Keratinocyte (primary cell): ENCODE measurements at regions not wholly inside any gene's neighbourhood (a gene's known extent, or its start where the extent isn't known, plus 50 kb on each side); places are given as distances from the start of the nearest gene placed in this dataset.

Source experiments
- DNase-seq: peaks from one replicate; pipeline ENCODE4 v3.0.0-alpha.2; 2011; ENCODE audit warnings: low read depth, missing footprints, low spot score
- FAIRE-seq: peaks from 2 replicates; lab custom pipeline; 2011; peaks lifted over from hg19 to GRCh38; lab: Jason Lieb, UNC
- H2AFZ ChIP-seq: 2 replicates; pipeline ENCODE4 v1.6.0; 2012; ENCODE audit warnings: low read length, control low read depth, inconsistent platforms; ENCODE audit not compliant: control insufficient read depth
- H3K27ac ChIP-seq: 2 replicates; pipeline ENCODE4 v1.5.1; 2011; ENCODE audit warnings: low read length; ENCODE audit not compliant: control insufficient read depth, insufficient read depth
- H3K27me3 ChIP-seq: 3 replicates; pipeline ENCODE4 v1.6.0; 2011; ENCODE audit warnings: low read length; ENCODE audit not compliant: control insufficient read depth, insufficient read depth; ENCODE audit errors: extremely low read depth
- H3K36me3 ChIP-seq, 2 experiments: 2 replicates in 1 of 2; 3 replicates in 1 of 2; pipeline ENCODE4 v1.5.1; 2011; ENCODE audit warnings: low read length in 2 of 2, mild to moderate bottlenecking in 1 of 2; ENCODE audit not compliant: control insufficient read depth in 2 of 2, insufficient read depth in 2 of 2; ENCODE audit errors: extremely low read depth in 1 of 2
- H3K4me1 ChIP-seq: 3 replicates; pipeline ENCODE4 v1.5.1; 2011; ENCODE audit warnings: low read length; ENCODE audit not compliant: control insufficient read depth, insufficient read depth; ENCODE audit errors: extremely low read depth
- H3K4me2 ChIP-seq: 3 replicates; pipeline ENCODE4 v1.6.0; 2011; ENCODE audit warnings: low read depth, low read length; ENCODE audit not compliant: control insufficient read depth, insufficient read depth; ENCODE audit errors: extremely low read depth
- H3K4me3 ChIP-seq, 3 experiments: fragments of 200-600 bp in 1 of 3; sonication (generic) in 1 of 3; 2 replicates in 2 of 3; 3 replicates in 1 of 3; pipeline ENCODE4 v1.5.1; 2011 to 2016; ENCODE audit warnings: low read length in 3 of 3, mild to moderate bottlenecking in 3 of 3, control low read depth in 2 of 3, inconsistent platforms in 1 of 3, low read depth in 1 of 3, mixed read lengths in 1 of 3, mixed run types in 1 of 3, moderate library complexity in 1 of 3; ENCODE audit not compliant: control insufficient read depth in 2 of 3, insufficient read depth in 2 of 3; ENCODE audit errors: extremely low read depth in 1 of 3
- H3K79me2 ChIP-seq: 2 replicates; pipeline ENCODE4 v1.6.0; 2012; ENCODE audit warnings: low read length; ENCODE audit not compliant: control insufficient read depth, insufficient read depth
- H3K9ac ChIP-seq: 3 replicates; pipeline ENCODE4 v1.6.0; 2011; ENCODE audit warnings: low read length; ENCODE audit not compliant: control insufficient read depth, insufficient read depth; ENCODE audit errors: extremely low read depth
- H3K9me1 ChIP-seq: 3 replicates; pipeline ENCODE4 v1.6.0; 2011; ENCODE audit warnings: low read length; ENCODE audit not compliant: control insufficient read depth, insufficient read depth; ENCODE audit errors: extremely low read depth
- H3K9me3 ChIP-seq: 2 replicates; pipeline ENCODE4 v1.5.1; 2012; ENCODE audit warnings: low read depth, low read length; ENCODE audit not compliant: control insufficient read depth
- H4K20me1 ChIP-seq: 3 replicates; pipeline ENCODE4 v1.6.0; 2011; ENCODE audit warnings: low read length; ENCODE audit not compliant: control insufficient read depth, insufficient read depth; ENCODE audit errors: extremely low read depth
- EZH2 ChIP-seq: IDR thresholded peaks from one replicate; pipeline ENCODE4 v1.6.1; 2012; ENCODE audit warnings: inconsistent platforms, mild to moderate bottlenecking, low read length, moderate library complexity
- dilution Hi-C: fragments of 300-500 bp; cut with MboI; formaldehyde crosslinking; loops from one replicate; pipeline ENCODE4 v1.7.0; 2020; ENCODE audit warnings: low sequenced_read_pairs; ENCODE audit not compliant: extremely low pct_ligation_motif_present
- TF ChIP-seq, protein P1 (sequence below), 3 experiments: IDR thresholded peaks in 1 of 3; conservative IDR thresholded peaks in 1 of 3; optimal IDR thresholded peaks in 1 of 3; 2 replicates in 2 of 3; 3 replicates in 1 of 3; pipeline versions ENCODE3 to v1.5.1; 2011; ENCODE audit warnings: low read length in 3 of 3, mild to moderate bottlenecking in 3 of 3, moderate library complexity in 2 of 3, control low read depth in 1 of 3, inconsistent platforms in 1 of 3; ENCODE audit not compliant: insufficient read depth in 2 of 3; ENCODE audit errors: extremely low read depth in 1 of 3

DNA sequence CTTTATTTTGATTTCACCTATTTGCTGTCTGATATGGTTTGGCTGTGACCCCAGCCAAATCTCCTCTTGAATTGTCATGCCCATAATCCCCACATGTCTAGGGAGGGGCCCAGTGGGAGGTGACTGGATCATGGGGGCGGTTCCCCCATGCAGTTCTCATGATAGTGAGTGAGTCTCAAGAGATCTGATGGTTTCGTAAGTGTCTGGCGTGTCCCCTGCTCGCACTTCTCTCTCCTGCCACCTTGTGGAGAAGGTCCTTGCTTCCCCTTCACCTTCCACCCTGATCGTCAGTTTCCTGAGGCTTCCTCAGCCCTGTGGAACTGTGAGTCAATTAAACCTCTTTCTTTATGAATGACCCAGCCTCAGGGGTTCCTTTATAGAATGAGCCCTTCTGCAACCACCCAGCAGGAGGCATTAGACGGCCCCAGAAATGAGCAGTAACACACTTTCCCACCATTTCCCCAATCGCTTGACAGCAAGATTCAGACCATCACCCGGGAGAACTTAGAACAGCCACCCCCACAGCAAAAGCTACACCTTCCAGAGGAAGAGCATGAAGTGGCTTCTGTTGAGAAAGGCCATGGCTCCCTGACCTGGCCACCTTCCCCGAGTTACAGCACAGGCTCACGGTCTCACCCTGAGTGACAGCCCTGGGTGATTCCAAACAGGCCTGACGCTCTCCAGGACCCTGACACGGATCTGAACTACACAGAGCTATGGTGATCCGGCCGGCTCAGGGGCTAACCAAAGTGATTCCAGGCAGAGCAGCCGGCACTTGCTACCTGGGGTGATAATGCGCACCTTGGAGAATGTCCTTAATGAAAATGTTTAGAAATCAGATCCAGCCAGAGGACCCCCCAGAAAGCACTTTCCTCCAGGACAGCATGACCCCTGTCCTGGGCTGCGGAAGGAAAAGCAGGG is 131.2 kb upstream of the CDH4 start:
- Histone ChIP-seq H3K9ac (no peak overlapping the region), H3K9me3 (no peaks in the 10 kb centered on the region), H3K36me3 (no peaks in the 10 kb centered on the region), H3K4me1 (no peaks in the 10 kb centered on the region), H4K20me1 (no peaks in the 10 kb centered on the region), H3K9me1 (no peaks in the 10 kb centered on the region), H3K27me3 (peaks cover 37% of the 10 kb centered on the region), H3K79me2 (no peaks in the 10 kb centered on the region), H3K27ac (no peak overlapping the region), H2AFZ (no peak overlapping the region), H3K4me3 (no peak overlapping the region), H3K4me2 (no peak overlapping the region)
- FAIRE-seq (peak; percentile 44), DNase-seq (peak; percentile 42)
- dilution Hi-C loops, result no loop called here
- TF ChIP-seq, protein P1, sequence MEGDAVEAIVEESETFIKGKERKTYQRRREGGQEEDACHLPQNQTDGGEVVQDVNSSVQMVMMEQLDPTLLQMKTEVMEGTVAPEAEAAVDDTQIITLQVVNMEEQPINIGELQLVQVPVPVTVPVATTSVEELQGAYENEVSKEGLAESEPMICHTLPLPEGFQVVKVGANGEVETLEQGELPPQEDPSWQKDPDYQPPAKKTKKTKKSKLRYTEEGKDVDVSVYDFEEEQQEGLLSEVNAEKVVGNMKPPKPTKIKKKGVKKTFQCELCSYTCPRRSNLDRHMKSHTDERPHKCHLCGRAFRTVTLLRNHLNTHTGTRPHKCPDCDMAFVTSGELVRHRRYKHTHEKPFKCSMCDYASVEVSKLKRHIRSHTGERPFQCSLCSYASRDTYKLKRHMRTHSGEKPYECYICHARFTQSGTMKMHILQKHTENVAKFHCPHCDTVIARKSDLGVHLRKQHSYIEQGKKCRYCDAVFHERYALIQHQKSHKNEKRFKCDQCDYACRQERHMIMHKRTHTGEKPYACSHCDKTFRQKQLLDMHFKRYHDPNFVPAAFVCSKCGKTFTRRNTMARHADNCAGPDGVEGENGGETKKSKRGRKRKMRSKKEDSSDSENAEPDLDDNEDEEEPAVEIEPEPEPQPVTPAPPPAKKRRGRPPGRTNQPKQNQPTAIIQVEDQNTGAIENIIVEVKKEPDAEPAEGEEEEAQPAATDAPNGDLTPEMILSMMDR (optimal IDR thresholded peaks at IDR 0.05 in 1 of 3, IDR thresholded peaks at IDR 0.05 in 1 of 3, conservative IDR thresholded peaks at IDR 0.05 in 1 of 3; ENCODE audit: extremely low read depth in 1 of 3, insufficient read depth in 2 of 3, low read length in 3 of 3), result peak; percentile 50 to 77 (median 57)
- TF ChIP-seq EZH2, result no peak

DNA sequence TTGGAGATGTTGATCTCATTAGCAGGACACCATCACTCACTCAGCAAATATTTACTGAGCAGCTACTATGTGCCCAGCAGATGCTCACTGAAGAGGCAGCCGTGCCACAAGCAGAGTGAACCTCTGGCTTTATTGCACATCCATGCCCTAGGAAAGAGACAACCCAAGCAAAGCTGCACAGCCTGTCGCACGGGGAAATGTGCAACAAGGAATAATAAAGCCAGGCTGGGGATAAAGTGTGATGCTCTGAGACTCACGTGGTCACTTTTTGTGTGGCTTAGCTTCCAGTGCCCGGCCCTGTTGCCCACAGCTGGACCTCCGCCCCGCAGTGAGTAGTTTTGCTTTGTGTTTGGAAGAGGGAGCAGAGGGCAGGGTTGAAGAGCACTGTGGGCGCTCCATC is 130.4 kb upstream of the CDH4 start:
- DNase-seq, result no peak
- Histone ChIP-seq H3K9me1 (no peaks in the 10 kb centered on the region), H4K20me1 (no peaks in the 10 kb centered on the region), H3K4me1 (no peaks in the 10 kb centered on the region), H3K79me2 (no peaks in the 10 kb centered on the region), H2AFZ (no peak overlapping the region), H3K4me3 (no peak overlapping the region), H3K4me2 (no peak overlapping the region), H3K9ac (no peak overlapping the region), H3K27me3 (peaks cover 30% of the 10 kb centered on the region), H3K27ac (no peak overlapping the region), H3K36me3 (no peaks in the 10 kb centered on the region), H3K9me3 (no peaks in the 10 kb centered on the region)
- no peak for TF ChIP-seq EZH2
- TF ChIP-seq, protein P1 (optimal IDR thresholded peaks at IDR 0.05 in 1 of 3, IDR thresholded peaks at IDR 0.05 in 1 of 3, conservative IDR thresholded peaks at IDR 0.05 in 1 of 3; ENCODE audit: extremely low read depth in 1 of 3, insufficient read depth in 2 of 3, low read length in 3 of 3), result no peak
- dilution Hi-C loops, result no loop called here
- FAIRE-seq, result no peak
